GM12878 (cell line): ENCODE measurements at regions not wholly inside any gene's neighbourhood (a gene's known extent, or its start where the extent isn't known, plus 50 kb on each side); places are given as distances from the start of the nearest gene placed in this dataset.
A peak's percentile ranks its signal among the peaks of the same experiment; 100 is the strongest.

Experiments used
- ATAC-seq: fragments of 200-7000 bp; cut with Tn5 transposase; 3 replicates; pipeline ENCODE4 v1.9.1; 2020; ENCODE audit warnings: mild to moderate bottlenecking, moderate library complexity
- BruUV-seq: library from RNA; stranded (reverse); fragments of 400-500 nt; replicated peaks from 2 replicates; lab custom pipeline; 2021; lab: Mats Ljungman, UMichigan
- CTCF ChIA-PET: fragments of 300-600 bp; sonication (Branson Sonifier 250); formaldehyde crosslinking; extraction: SDS; loops from one replicate; lab custom pipeline; 2021; ENCODE audit warnings: inconsistent platforms; lab: Yijun Ruan, JAX
- POLR2A ChIA-PET: fragments of 350-600 bp; formaldehyde crosslinking; extraction: SDS; loops from one replicate; lab custom pipeline; 2021; ENCODE audit warnings: inconsistent platforms; lab: Charles Lee
- RAD21 ChIA-PET: fragments of 300-600 bp; sonication (Branson Sonifier 250); formaldehyde crosslinking; loops from one replicate; lab custom pipeline; 2023; ENCODE audit warnings: antibody characterized with exemption; ENCODE audit not compliant: unreplicated experiment; lab: Charles Lee
- SMC1A ChIA-PET: fragments of 300-600 bp; sonication (Branson Sonifier 250); formaldehyde crosslinking; loops from one replicate; lab custom pipeline; 2023; ENCODE audit not compliant: unreplicated experiment, uncharacterized antibody; lab: Charles Lee
- DNase-seq: peaks from one replicate; pipeline ENCODE4 v3.0.0-alpha.2; 2011; ENCODE audit warnings: low read depth, low spot score
- FAIRE-seq: peaks from 3 replicates; lab custom pipeline; 2011; peaks lifted over from hg19 to GRCh38; lab: Jason Lieb, UNC
- H2AFZ ChIP-seq: 2 replicates; pipeline ENCODE4 v1.6.0; 2011; ENCODE audit warnings: low read depth, low read length, control low read depth; ENCODE audit not compliant: control insufficient read depth
- H3K27ac ChIP-seq: 2 replicates; pipeline ENCODE4 v1.5.1; 2011; ENCODE audit warnings: control low read depth; ENCODE audit not compliant: control insufficient read depth, insufficient read depth
- H3K27me3 ChIP-seq, 2 experiments: replicated peaks in 1 of 2; 2 replicates each; pipeline versions ENCODE4 v1.6.0 to v1.6.1; 2011; ENCODE audit warnings: low read length in 1 of 2; ENCODE audit not compliant: control insufficient read depth in 2 of 2, insufficient read depth in 2 of 2
- H3K36me3 ChIP-seq, 2 experiments: 2 replicates each; pipeline ENCODE4 v1.5.1; 2011; ENCODE audit warnings: low read length in 1 of 2; ENCODE audit not compliant: control insufficient read depth in 2 of 2, insufficient read depth in 2 of 2
- H3K4me1 ChIP-seq: 2 replicates; pipeline ENCODE4 v1.6.1; 2011; ENCODE audit warnings: mild to moderate bottlenecking, low read length, moderate library complexity, mixed read lengths; ENCODE audit not compliant: control insufficient read depth, insufficient read depth
- H3K4me2 ChIP-seq: 2 replicates; pipeline ENCODE4 v1.6.0; 2011; ENCODE audit warnings: control low read depth; ENCODE audit not compliant: control insufficient read depth, insufficient read depth
- H3K4me3 ChIP-seq: fragments of 200-600 bp; sonication (generic); 2 replicates; pipeline ENCODE4 v1.5.1; 2016
- H3K79me2 ChIP-seq: 2 replicates; pipeline ENCODE4 v1.6.0; 2011; ENCODE audit warnings: low read length; ENCODE audit not compliant: control insufficient read depth, insufficient read depth
- H3K9ac ChIP-seq: 2 replicates; pipeline ENCODE4 v1.8.0; 2011; ENCODE audit warnings: low read length, control low read depth, mixed read lengths; ENCODE audit not compliant: control insufficient read depth, insufficient read depth
- H3K9me3 ChIP-seq: replicated peaks from 3 replicates; pipeline ENCODE4 v1.5.1; 2011; ENCODE audit warnings: mild to moderate bottlenecking, low read length; ENCODE audit not compliant: control insufficient read depth, insufficient read depth
- H4K20me1 ChIP-seq: 2 replicates; pipeline ENCODE4 v1.6.0; 2011; ENCODE audit not compliant: control insufficient read depth, insufficient read depth
- BCLAF1 ChIP-seq: fragments of 450-650 bp; IDR thresholded peaks from 2 replicates; pipeline ENCODE4 v1.6.1; 2017; ENCODE audit warnings: antibody characterized with exemption, mild to moderate bottlenecking, moderate library complexity
- ESRRA ChIP-seq: IDR thresholded peaks from 2 replicates; pipeline ENCODE4 v1.6.1; 2012; ENCODE audit warnings: mild to moderate bottlenecking, low read length, improper control_type of control experiment
- HSF1 ChIP-seq: fragments of 150-350 bp; IDR thresholded peaks from 2 replicates; pipeline ENCODE4 v1.6.1; 2014; ENCODE audit warnings: mild to moderate bottlenecking, low read depth, low read length
- NRF1 ChIP-seq: conservative IDR thresholded peaks from 2 replicates; pipeline ENCODE4 v1.6.1; 2011; ENCODE audit warnings: mild to moderate bottlenecking, low read depth, low read length, improper control_type of control experiment
- SIX5 ChIP-seq: IDR thresholded peaks from 2 replicates; pipeline ENCODE4 v1.6.1; 2011; ENCODE audit warnings: mild to moderate bottlenecking, low read depth, low read length, moderate library complexity; ENCODE audit not compliant: severe bottlenecking
- SPI1 ChIP-seq: IDR thresholded peaks from 2 replicates; pipeline ENCODE4 v1.6.1; 2011; ENCODE audit warnings: low read depth, mild to moderate bottlenecking, low read length, moderate library complexity, borderline replicate concordance; ENCODE audit not compliant: insufficient read depth
- TBL1XR1 ChIP-seq: IDR thresholded peaks from 2 replicates; pipeline ENCODE4 v1.6.1; 2012; ENCODE audit warnings: low read depth, low read length, improper control_type of control experiment
- TCF7 ChIP-seq: IDR thresholded peaks from 2 replicates; pipeline ENCODE4 v1.6.1; 2014; ENCODE audit warnings: antibody characterized with exemption, borderline replicate concordance
- ZNF384 ChIP-seq: IDR thresholded peaks from 2 replicates; pipeline ENCODE4 v1.6.1; 2012; ENCODE audit warnings: low read depth, mild to moderate bottlenecking, low read length, improper control_type of control experiment, borderline replicate concordance
- ZNF592 ChIP-seq: fragments of 450-650 bp; IDR thresholded peaks from 2 replicates; pipeline ENCODE4 v1.6.1; 2017; ENCODE audit warnings: mild to moderate bottlenecking, moderate library complexity
- WGBS: methylation state at CpG from one replicate; pipeline ENCODE4 v1.1.6; 2016; ENCODE audit warnings: low lambda C conversion rate; ENCODE audit not compliant: insufficient replicate concordance, insufficient coverage; ENCODE audit errors: missing lambda C conversion rate; 5-methylcytosine and 5-hydroxymethylcytosine counted together
- in situ Hi-C: fragments of 300-500 bp; cut with MboI; formaldehyde crosslinking; loops from 9 replicates; pipeline ENCODE4 v1.14.3; 2018; ENCODE audit warnings: mixed read lengths
- intact Hi-C: fragments of 100-400 bp; cut with micrococcal nuclease; formaldehyde crosslinking; loops from one replicate; pipeline ENCODE4 v1.14.2; 2022; ENCODE audit not compliant: unreplicated experiment
- TF ChIP-seq, protein P1 (sequence below): IDR thresholded peaks from 2 replicates; pipeline ENCODE4 v1.6.1; 2011; ENCODE audit warnings: low read depth, mild to moderate bottlenecking, low read length, moderate library complexity, borderline replicate concordance; ENCODE audit errors: extremely low read depth
- TF ChIP-seq, protein P2 (sequence below): fragments of 450-650 bp; IDR thresholded peaks from 2 replicates; pipeline ENCODE4 v1.6.1; 2016; ENCODE audit warnings: mild to moderate bottlenecking
- TF ChIP-seq, protein P3 (sequence below): IDR thresholded peaks from 2 replicates; pipeline ENCODE4 v1.6.1; 2012; ENCODE audit warnings: low read depth, low read length, improper control_type of control experiment

DNA sequence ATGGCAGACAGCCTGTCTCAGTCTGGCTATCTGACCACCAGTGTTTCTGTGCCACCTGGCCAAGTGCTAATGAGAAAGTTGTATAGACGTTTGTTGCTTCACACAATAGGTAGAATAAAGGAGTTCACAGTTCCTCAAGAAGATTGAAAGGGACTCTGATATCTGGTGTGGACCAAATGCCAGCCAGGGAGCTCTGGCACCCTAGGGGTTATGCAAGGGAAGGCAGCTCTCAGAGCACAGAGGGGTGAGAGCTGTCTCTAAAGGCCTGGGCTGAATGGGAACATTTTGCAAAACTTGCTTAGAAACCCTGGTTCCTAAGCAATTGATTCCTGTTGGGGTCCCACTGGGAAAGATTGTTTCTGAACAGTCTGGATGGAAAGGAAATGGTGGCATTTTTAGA, 553.8 kb downstream of the EPHA4 start:
- RAD21 ChIA-PET, result no interaction called here
- Histone ChIP-seq H3K4me2 (no peak overlapping the region), H3K36me3 (no peaks in the 10 kb centered on the region), H3K27ac (no peak overlapping the region), H3K9me3 (no peaks in the 10 kb centered on the region; the same call in 2 of the 3 replicates), H2AFZ (no peak overlapping the region), H4K20me1 (no peaks in the 10 kb centered on the region), H3K9ac (no peak overlapping the region), H3K27me3 (no peaks in the 10 kb centered on the region), H3K4me1 (no peaks in the 10 kb centered on the region), H3K4me3 (no peak overlapping the region), H3K79me2 (no peaks in the 10 kb centered on the region)
- no CpG with 5 or more reads among the region's 1 CpG for WGBS
- ATAC-seq (0 out of 3 replicates have a peak, but pooled peaks have one; percentile 38), DNase-seq (no peak), FAIRE-seq (no peak)
- POLR2A ChIA-PET, result no interaction called here
- CTCF ChIA-PET, result no interaction called here
- SMC1A ChIA-PET, result interaction anchor here (0.8 kb wide), 1 partner anchor 457 kb away, joined by 3 read pairs; no protein-coding TSS in a partner anchor
- no TSS peak for BruUV-seq
- in situ Hi-C loops (no loop called here), intact Hi-C loops (no loop called here)
- TF ChIP-seq SPI1, result no peak
- TF ChIP-seq TBL1XR1, result no peak
- TF ChIP-seq SIX5, result no peak
- TF ChIP-seq, protein P1, sequence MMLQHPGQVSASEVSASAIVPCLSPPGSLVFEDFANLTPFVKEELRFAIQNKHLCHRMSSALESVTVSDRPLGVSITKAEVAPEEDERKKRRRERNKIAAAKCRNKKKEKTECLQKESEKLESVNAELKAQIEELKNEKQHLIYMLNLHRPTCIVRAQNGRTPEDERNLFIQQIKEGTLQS, result no peak
- no peak for TF ChIP-seq ZNF384
- no peak for TF ChIP-seq HSF1
- TF ChIP-seq, protein P2, sequence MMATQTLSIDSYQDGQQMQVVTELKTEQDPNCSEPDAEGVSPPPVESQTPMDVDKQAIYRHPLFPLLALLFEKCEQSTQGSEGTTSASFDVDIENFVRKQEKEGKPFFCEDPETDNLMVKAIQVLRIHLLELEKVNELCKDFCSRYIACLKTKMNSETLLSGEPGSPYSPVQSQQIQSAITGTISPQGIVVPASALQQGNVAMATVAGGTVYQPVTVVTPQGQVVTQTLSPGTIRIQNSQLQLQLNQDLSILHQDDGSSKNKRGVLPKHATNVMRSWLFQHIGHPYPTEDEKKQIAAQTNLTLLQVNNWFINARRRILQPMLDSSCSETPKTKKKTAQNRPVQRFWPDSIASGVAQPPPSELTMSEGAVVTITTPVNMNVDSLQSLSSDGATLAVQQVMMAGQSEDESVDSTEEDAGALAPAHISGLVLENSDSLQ, result no peak
- no peak for TF ChIP-seq ESRRA
- no peak for TF ChIP-seq NRF1
- no peak for TF ChIP-seq BCLAF1
- no peak for TF ChIP-seq TCF7
- no peak for TF ChIP-seq ZNF592
- TF ChIP-seq, protein P3, sequence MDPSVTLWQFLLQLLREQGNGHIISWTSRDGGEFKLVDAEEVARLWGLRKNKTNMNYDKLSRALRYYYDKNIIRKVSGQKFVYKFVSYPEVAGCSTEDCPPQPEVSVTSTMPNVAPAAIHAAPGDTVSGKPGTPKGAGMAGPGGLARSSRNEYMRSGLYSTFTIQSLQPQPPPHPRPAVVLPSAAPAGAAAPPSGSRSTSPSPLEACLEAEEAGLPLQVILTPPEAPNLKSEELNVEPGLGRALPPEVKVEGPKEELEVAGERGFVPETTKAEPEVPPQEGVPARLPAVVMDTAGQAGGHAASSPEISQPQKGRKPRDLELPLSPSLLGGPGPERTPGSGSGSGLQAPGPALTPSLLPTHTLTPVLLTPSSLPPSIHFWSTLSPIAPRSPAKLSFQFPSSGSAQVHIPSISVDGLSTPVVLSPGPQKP, result no peak
